SK-N-SH treated with all-trans-retinoic acid at 6 μM for 48 hours (cell line): ENCODE measurements at regions not wholly inside any gene's neighbourhood (a gene's known extent, or its start where the extent isn't known, plus 50 kb on each side); places are given as distances from the start of the nearest gene placed in this dataset.

Experiments
- CREB5 ChIP-seq: fragments of 250-450 bp; sonication (Bioruptor Pico); IDR thresholded peaks from 2 replicates; pipeline ENCODE4 v1.5.1; 2020; ENCODE audit warnings: low read depth, mild to moderate bottlenecking, moderate library complexity
- ESRRG ChIP-seq: fragments of 250-450 bp; sonication (Bioruptor Pico); IDR thresholded peaks from 2 replicates; pipeline ENCODE4 v1.6.1; 2021; ENCODE audit warnings: mild to moderate bottlenecking
- PATZ1 ChIP-seq: fragments of 250-450 bp; sonication (Bioruptor Pico); IDR thresholded peaks from 2 replicates; pipeline ENCODE4 v1.8.0; 2020; ENCODE audit warnings: mild to moderate bottlenecking, moderate library complexity, borderline replicate concordance
- ZFP3 ChIP-seq: fragments of 250-450 bp; sonication (Bioruptor Pico); IDR thresholded peaks from 2 replicates; pipeline ENCODE4 v1.5.0; 2020; ENCODE audit warnings: mild to moderate bottlenecking, moderate library complexity
- ZFP30 ChIP-seq: fragments of 450-650 bp; formaldehyde crosslinking; IDR thresholded peaks from 2 replicates; pipeline ENCODE4 v1.5.0; 2022; ENCODE audit warnings: mild to moderate bottlenecking, moderate library complexity

- TF ChIP-seq ZFP30 (no peak), ZFP3 (no peak), PATZ1 (CRISPR knock-in tag) (no peak), ESRRG (CRISPR knock-in tag) (no peak), CREB5 (CRISPR knock-in tag) (no peak)
Observed at GRCh38 chr9:101930783-101931182, 192.3 kb upstream of the GRIN3A start.
